ENCODE measurements at regions not wholly inside any gene's neighbourhood (a gene's known extent, or its start where the extent isn't known, plus 50 kb on each side); places are given as distances from the start of the nearest gene placed in this dataset.

- DNase-seq = peak; percentile 32
Measured at GRCh38 chr3:30225021-30225420, 381.4 kb upstream of the TGFBR2 start.

- peak; percentile 51 for DNase-seq
Measured at GRCh38 chr3:30226601-30227151, 379.7 kb upstream of the TGFBR2 start.

GRCh38 chr3:30227571-30228301 lies 378.7 kb upstream of the TGFBR2 start:
- DNase-seq = peak; percentile 95

- DNase-seq = no peak
Measured at GRCh38 chr3:30228302-30228631, 378.1 kb upstream of the TGFBR2 start.

- no peak for DNase-seq
Measured at GRCh38 chr3:30231277-30232141, 374.9 kb upstream of the TGFBR2 start.

GRCh38 chr3:30232142-30232541 lies 374.3 kb upstream of the TGFBR2 start:
- DNase-seq = peak; percentile 71

- DNase-seq = no peak
Measured at GRCh38 chr3:30233913-30234646, 372.3 kb upstream of the TGFBR2 start.

GRCh38 chr3:30236011-30236410 lies 370.4 kb upstream of the TGFBR2 start:
- no peak for DNase-seq

GRCh38 chr3:30241721-30242120 lies 364.7 kb upstream of the TGFBR2 start:
- no peak for DNase-seq

GRCh38 chr3:30245858-30246622 lies 360.4 kb upstream of the TGFBR2 start:
- no peak for DNase-seq

GRCh38 chr3:30248423-30248822 lies 358.0 kb upstream of the TGFBR2 start:
- DNase-seq = no peak

GRCh38 chr3:30252474-30252873 lies 353.9 kb upstream of the TGFBR2 start:
- DNase-seq = no peak

GRCh38 chr3:30253832-30254231 lies 352.6 kb upstream of the TGFBR2 start:
- DNase-seq = no peak

GRCh38 chr3:30256474-30256873 lies 349.9 kb upstream of the TGFBR2 start:
- DNase-seq = peak; percentile 77

- DNase-seq = no peak
Measured at GRCh38 chr3:30258426-30259392, 347.7 kb upstream of the TGFBR2 start.

- DNase-seq = no peak
Measured at GRCh38 chr3:30259730-30260129, 346.7 kb upstream of the TGFBR2 start.

GRCh38 chr3:30260762-30261161 lies 345.6 kb upstream of the TGFBR2 start:
- peak; percentile 63 for DNase-seq

- no peak for DNase-seq
Measured at GRCh38 chr3:30263238-30263924, 343.0 kb upstream of the TGFBR2 start.

- no peak for DNase-seq
Measured at GRCh38 chr3:30263925-30264313, 342.5 kb upstream of the TGFBR2 start.

- DNase-seq = peak; percentile 54
Measured at GRCh38 chr3:30266524-30266923, 339.9 kb upstream of the TGFBR2 start.

GRCh38 chr3:30268288-30268687 lies 338.1 kb upstream of the TGFBR2 start:
- no peak for DNase-seq
